ENCODE measurements at regions not wholly inside any gene's neighbourhood (a gene's known extent, or its start where the extent isn't known, plus 50 kb on each side); places are given as distances from the start of the nearest gene placed in this dataset.
"Not testable (repeated sequence)": the region's sequence is repeated elsewhere in the genome, so short reads cannot be mapped to it uniquely, and the experiment has no call there.

DNA sequence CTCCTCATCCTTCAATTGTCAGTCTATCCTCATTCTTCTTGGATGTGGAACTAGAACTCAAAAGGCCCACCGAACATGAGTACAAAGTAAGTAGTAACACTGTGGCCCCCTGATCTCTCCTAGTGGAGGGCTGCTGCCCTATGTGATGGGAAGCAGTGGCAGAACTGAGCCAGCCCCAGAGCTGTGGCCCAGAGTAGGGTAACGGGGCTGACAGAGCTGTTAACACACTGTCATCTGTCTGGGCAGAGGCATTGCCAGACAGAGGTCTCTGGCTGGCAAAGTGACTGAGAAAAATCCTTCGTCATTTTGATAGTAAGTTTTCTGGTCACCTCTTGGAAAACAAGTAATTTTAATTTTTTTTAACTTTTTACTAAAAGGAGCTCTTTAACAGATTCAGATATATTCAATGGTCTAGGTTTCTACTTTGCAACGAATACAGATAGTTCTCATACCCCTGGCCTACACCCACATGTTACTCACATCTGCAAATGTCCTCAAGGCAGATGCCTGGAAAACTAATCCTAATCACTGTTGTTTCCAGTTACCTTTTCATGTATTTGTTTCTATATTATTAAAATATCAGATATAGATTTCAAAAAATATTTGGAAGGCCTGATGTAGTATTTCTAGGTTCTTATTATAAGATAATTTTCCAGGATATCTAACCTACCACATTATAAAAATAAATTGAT is 588.7 kb downstream of the CPS1 start:
- no peak for DNase-seq

DNA sequence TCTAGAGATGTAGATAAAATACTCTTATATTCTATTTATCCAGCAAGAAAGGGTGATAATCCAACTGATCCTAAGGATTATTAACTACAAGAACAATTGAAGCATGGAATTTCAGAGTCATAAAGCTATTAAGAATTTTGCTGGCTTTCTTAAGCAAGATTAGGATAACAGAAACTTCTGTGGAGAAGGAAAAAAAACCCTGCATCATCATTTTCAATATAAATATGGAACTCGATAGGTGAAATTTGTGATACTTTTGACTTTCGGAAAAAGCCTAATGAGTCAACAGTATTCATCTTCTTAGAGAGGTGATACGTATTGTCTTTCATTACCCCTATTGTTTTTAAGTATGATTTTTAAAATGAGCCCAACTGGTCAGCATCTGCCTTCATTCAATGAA is 593.3 kb downstream of the CPS1 start:
- no peak for DNase-seq

DNA sequence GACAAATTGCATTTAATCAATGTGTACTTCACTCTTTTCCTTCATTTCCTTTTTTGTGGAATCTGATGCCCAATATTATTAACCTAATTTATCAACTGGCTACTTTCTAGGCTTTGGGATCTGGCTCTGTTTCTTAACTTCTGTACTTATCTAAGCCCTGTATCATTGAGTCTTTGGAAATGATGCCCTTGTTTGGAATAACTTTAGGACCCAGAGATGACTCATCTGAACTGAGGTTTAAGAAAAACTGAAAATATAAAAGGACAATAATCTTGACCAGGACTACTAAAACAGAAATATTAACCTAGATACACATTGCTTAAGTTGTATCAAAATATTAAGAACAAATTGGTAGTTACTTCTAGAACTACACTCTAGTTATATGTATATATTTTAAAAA is 600.8 kb downstream of the CPS1 start:
- DNase-seq, result no peak

DNA sequence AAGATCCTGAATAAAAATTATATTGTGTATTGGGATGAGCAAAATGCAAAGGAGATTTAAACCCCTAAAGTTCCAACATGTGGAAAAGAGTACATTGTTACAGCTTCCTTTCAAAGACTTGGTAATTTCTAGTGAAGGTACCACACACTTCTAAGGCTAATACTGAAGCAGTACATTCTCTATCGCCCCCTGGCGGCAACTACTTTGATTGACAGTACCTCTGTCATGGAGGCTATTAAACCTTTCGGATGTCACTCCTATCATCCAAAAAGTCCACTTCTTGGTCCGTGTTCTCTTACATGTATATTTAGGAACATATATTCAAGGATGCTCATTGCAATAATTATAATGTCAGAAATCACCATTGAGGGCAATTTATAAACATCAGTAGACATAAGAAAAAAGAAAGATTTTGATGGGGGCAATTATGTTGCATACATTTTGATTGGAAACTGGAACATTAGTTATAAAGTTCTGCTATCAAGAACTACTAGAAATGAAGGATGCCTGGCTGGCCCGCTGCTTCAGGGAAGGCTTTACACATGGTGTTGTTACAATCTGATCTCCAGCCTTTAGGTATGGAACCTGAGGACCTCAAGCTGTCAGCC is 601.6 kb downstream of the CPS1 start:
- no peak for DNase-seq

DNA sequence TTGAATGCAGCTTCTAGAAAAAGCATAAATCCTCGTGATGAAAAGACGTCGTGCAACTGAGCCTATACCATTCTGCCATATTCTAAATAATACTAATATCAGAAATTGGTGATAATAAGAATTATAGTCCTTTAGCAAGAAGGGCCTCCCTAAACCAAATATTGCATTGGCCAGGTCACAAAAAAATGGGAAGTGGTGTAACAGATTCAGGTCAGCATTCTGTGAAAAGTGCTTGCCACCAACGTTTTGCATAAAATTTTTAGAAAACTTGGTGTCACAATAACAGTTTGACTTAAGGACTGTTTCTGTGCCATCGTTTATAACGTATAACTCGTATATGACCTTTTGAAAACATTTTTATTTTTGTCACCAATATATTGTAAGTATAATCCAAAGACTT is 603.6 kb downstream of the CPS1 start:
- DNase-seq, result no peak

DNA sequence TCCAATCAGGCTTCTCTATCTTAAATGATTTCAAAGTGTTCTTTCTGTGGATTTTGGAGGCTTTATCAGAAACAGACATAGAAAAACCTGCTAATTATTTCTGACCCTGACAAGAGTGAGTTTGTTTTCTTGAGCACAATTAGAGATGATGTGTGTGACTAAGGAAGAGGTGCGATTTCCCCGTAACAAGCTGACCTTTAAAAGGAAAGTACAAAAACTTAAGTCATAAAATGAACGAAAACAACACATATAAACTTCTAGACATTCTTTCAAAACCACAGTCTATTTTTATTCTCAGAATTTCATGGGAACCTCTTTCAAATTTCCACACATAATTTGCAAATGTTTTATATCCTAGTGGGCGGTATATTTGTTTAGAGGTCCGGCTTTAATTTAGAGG is 604.8 kb downstream of the CPS1 start:
- DNase-seq, result no peak

DNA sequence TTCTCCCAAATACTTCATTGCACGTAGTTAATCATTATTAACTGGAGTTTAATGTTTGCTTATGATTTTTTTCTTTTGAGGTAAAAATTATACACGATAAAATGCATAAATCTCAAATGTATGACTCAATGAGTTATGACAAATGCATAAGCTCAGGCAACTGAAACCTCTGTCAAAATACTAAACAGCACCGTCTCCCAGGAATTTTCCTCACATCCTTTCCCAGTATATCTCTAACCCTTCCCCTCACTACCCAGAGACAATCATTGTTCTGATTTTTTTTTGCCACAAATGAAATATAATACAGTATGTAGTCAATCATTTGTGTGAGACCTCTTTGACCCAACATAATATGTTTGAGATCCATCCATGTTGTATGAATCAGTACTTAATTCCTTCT is 606.5 kb downstream of the CPS1 start:
- no peak for DNase-seq

DNA sequence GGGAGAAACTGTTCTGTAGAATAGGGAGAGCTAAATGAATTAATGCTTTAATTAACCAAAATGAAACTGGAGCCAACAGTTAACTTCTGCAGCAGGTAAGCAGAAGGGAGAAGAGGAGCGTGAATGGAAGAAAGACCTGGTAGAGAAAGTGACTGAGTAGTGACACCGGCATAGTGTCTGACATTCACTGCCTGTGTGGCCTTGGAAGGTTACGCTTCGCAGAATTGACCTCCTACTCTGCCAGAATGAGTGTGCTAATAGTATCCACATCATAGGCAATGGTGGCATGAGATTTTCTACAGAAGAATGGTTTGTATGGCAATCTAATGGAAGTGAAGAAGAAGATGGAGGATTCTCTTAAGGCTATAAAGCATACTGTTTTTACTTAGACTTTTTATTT is 614.4 kb downstream of the CPS1 start:
- no peak for DNase-seq

DNA sequence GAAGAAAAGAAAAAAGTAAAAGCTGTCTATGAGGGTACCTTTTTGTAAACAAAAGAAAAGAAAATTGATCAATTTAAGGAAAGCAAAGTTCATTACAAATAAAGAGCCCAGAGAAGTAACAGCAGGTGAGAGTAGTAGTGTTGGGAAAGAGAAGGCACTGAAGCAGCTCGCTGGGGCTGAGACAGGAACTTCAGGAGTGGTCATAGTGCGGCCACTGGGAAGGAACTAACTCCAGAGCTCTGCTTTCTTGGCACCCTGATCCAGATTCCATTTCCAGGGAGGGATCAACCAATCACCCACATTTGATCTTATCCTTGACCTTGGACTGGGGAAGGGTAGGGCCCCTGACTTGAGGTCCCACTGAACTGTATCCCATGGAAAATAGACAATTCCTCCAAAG is 617.6 kb downstream of the CPS1 start:
- DNase-seq, result no peak

DNA sequence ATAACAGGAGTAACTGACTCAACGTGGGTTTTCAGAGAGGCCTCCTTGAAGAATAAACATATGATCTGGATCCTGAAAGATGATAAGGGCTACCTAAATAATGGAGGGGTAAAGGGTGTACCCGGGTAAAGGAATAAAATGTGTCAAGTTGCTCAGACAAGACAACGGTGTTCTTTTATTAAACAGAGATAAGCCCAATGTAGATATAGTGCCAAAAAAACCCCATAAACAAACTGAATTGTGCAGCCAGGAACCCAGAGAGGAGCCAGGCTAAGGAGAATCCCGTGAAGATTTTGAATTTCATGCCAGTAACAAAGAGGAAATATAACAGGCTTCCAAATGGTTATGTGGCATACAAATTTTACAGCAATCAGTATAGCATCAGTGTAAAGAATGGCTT is 618.2 kb downstream of the CPS1 start:
- DNase-seq, result no peak

DNA sequence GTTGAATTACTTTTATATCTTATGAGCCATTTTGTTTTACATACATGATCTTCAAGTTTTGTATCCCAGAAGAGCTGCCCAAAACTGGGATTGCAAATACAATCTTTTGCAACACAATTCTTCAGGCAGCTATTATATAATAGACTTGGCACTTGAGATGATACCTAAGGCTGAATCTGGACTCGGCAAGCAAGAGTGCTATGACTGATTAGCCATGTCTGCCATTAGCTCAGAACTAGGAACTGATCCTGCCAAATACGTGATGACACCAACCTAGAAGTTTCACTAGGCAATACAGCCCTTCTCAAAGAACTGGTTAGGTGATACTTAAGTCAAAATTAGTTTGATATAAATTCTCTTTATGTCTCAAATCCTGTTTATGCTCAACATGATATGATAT is 619.6 kb downstream of the CPS1 start:
- no peak for DNase-seq

DNA sequence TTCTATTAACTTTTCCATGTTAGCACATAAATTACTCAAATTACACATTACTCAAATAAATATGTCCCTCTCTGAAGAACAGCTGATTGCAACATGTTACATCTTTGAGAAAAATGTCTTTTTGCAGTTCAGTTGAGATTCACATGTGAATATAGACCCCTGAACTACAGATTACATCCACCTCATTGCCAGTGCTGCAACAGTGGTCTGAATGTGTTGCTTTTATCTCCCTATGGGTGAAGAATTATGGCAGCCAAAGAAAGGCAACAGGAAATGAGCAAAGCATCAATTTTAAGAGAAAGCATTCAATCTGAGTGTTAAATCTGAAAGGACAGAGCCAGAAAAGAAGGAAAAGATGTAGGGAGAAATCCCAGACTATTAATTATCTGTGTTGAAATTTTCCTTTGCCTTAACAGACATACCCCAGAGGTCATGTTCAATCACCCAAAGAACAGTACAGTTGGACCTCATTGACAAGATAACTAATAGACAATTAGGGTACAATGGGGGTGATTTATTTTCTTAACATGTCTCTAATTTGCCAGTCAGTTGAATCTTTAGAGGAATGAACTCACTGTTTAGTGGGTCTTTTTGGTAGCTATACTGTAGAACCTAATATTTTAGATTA is 620.2 kb downstream of the CPS1 start:
- no peak for DNase-seq

DNA sequence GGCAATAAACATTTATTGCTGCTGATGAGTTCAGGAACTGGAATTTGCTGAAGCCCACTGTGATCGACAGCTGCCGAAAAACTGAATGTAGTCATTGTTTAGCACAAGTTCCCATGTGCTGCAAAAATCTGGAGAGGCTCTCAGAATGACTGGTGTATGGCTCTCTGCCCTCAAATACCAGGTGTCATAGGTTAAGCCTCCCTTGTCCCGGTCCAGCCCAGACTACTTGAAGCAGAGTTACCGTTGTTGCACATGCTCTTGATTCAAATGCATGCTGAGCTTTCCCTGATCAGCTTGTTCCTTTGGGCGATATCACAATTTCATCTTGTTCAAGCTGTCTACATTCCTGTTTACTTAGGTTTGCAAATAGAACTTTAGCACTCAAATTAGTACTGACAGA is 625.2 kb downstream of the CPS1 start:
- no peak for DNase-seq

DNA sequence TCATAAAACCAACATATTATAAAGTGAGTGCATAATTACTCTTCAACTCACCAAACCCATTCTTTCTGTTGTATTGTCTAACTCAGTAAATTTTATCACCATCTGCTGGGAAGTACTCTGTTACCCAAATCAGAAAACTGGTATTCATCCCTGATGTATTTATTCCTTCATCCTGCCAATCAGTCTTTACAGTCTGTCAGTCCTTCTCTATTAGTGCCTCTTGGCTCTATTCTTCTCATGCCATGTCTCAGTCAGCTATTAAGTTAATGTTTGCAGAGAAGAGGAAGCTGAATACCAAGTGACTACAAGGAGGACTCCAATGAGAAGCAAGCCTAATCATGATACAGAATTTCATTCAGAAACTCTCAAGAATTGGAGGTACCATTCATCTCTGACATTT is 631.2 kb downstream of the CPS1 start:
- no peak for DNase-seq

DNA sequence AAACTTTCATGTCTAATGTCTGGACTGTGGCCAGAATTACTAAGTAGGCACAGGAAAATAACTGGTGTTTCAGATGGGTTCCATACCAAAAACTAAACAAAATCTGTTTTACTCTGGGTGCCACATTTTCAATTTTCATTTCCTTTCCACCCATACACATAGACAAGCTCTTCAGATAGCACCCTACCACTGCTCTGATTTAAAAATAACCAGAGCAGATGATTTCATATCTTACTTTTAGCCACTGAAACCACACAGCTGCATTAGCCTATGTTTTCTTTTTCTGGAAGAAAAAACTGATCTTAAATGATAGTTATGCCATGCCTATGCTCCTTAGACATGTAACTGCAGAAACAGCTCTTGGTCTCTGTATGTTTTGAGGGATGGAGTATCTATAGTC is 647.6 kb downstream of the CPS1 start:
- DNase-seq, result no peak

DNA sequence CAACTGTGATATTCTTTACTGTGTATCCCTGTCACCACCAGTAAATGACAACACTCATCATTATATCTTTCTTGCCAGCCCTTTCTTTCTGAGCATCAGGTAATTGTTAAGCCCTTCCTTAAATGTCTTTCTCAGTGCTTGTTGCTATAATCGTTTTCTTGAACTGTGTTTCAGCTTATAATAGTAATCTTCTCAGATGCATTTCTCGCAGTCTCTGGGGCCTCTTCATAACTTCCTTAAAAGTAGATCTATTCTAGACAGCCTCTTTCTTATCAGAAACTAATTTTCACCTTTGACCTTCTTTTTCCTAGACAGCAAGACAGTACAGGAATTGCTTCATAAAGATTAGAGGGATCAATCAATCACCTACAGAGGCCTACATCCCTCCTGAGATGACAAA is 648.1 kb downstream of the CPS1 start:
- no peak for DNase-seq

DNA sequence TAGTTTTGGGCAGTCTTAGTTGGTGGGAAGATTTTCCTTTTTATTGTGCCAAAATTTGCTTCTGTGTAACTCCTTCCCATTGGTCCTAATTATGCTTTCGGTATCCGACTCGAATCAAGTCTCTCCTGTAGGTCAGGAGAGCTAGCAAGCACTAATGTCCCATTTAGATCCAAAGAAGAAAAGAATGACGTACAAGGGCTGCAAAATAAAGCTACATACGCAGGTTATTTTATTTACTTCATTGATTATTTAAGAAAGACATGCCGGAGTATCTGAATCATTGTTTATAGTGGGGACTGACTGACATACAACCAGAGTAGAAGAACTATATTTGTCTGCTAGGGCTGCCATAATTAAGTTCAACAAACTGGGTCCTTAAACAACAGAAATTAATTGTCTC is 648.5 kb downstream of the CPS1 start:
- no peak for DNase-seq

DNA sequence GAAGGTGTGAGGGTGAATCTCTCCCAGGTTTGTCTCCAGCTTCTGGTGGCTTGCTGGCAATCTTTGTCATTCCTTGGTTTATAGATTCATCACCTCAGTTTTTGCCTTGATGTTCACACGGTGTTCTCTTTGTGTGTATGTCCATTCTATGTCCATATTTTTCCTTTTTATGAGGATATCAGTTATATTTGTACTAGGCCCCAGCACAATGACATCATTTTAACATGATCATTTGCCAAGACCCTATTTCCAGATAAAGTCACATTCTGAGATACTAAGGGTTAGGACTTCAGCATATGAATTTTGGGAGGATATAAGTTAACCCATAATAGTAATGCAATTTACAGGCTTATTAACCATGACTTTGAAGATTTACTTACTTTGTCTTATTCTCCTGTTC is 649.0 kb downstream of the CPS1 start:
- no peak for DNase-seq

DNA sequence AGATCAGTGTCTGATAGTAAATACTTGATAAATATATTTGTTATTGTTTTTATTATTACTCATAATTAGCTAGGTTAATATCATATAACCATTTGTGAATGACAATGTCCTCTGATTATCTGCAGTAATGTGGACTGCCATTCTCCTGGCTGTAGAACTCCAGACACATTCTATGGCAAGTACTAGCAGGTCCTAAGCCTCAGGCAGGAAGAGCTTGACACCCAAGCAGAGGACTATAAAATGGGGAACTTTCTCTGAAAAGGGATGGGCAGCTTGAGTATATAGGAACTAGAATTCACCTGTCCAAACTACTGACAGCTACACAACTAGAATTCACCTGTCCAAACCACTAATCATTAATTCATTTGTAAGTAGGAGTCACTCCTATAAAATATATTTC is 649.4 kb downstream of the CPS1 start:
- DNase-seq, result no peak

DNA sequence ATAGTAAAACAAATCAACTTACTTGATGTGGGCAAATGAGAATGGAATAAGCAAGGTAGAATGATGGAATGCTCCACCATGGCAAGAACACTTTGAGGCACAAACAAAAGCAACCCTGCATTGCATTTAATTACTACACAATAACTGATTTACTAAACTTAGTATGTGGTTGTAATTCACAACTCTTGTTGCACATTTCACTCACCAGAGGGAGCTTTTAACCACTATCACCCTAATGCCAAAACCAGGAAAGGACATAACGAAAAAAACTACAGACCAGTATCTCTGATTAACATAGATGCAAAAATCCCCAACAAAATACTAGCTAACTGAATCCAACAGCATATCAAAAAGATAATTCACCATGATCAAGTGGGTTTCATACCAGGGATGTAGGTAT is 659.8 kb downstream of the CPS1 start:
- no peak for DNase-seq

DNA sequence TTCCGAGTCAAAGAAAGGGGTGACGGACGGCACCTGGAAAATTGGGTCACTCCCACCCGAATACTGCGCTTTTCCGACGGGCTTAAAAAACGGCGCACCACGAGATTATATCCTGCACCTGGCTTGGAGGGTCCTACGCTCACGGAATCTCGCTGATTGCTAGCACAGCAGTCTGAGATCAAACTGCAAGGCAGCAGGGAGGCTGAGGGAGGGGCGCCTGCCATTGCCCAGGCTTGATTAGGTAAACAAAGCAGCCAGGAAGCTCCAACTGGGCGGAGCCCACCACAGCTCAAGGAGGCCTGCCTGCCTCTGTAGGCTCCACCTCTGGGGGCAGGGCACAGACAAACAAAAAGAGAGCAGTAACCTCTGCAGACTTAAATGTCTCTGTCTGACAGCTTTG is 663.1 kb downstream of the CPS1 start:
- DNase-seq, result not testable (repeated sequence)

DNA sequence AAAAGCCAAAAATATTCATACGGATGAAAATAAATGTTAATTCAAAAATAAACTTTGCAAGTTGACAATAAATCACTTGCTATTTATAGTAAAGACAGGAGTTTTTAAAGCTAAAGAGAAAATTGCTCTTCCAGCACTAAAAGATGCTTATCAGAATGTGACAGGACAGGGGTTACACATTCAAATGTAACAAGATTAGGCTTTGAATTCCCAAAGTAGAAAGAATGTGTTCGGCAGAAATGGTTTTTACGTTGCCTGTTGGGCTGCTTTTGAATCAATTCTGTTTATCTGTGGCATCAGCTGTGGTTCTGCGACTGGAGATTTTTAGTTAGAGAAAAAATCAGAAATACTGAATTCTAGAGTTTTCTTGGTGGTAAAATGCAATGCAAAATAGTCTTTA is 669.4 kb downstream of the CPS1 start:
- DNase-seq, result no peak

DNA sequence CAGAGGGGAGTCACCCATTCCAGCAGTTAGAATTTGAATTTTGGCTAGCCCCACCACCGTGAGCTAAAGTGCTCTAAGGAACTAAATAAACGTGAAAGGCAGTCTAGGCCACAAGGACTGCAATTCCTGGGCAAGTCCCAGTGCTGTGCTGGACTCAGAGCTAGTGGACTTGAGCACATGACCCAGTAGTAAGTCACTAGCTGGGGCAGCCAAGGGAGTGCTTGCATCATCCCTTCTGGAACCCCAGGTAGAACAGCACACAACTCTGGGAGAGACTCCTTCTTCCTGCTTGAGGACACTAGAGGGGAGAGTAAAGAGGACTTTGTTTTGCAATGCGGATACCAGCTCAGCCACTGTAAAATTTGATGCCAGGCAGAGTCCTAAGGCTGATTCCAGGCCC is 672.2 kb downstream of the CPS1 start:
- DNase-seq, result no peak

DNA sequence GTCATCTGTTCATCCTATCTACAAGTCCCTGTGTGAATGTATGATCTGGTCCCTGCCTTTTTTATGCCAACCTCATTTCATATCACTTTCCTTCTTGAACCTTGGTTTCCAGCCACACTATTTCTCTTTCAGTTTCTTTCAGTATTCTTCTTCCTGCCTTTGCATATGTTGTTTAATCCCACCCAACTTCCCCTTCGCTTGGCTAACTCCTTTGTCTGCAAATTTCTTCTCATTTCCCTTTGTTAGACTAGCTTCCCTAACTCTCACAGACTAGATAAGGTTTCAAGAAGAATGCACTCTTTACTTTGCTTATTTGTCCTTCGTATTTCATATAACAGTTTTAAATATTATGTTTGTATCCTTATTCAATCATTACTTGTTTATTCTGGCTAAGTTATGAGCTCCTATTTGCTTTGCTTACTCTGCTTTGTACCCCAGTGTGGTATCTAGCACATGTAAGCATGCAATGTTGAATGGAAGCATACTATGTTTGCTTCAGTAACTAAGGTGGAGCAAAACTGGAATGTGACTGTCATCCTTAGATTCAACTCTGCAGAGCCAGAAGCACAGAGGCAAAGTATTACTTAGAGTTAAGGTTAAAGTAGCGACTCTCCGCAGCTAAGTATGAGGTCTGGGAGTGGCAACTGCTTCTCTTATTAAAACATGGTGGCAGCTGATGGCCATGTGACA is 681.3 kb downstream of the CPS1 start:
- DNase-seq, result no peak

Data from skin of body (tissue), 1 donor.